HG02870 (cell line): ENCODE measurements at regions not wholly inside any gene's neighbourhood (a gene's known extent, or its start where the extent isn't known, plus 50 kb on each side); places are given as distances from the start of the nearest gene placed in this dataset.

Experiments
- ATAC-seq: cut with Tn5 transposase; IDR thresholded peaks from one replicate; pipeline ENCODE4 v1.9.1; 2021; ENCODE audit warnings: mild to moderate bottlenecking, moderate library complexity; ENCODE audit not compliant: unreplicated experiment

DNA sequence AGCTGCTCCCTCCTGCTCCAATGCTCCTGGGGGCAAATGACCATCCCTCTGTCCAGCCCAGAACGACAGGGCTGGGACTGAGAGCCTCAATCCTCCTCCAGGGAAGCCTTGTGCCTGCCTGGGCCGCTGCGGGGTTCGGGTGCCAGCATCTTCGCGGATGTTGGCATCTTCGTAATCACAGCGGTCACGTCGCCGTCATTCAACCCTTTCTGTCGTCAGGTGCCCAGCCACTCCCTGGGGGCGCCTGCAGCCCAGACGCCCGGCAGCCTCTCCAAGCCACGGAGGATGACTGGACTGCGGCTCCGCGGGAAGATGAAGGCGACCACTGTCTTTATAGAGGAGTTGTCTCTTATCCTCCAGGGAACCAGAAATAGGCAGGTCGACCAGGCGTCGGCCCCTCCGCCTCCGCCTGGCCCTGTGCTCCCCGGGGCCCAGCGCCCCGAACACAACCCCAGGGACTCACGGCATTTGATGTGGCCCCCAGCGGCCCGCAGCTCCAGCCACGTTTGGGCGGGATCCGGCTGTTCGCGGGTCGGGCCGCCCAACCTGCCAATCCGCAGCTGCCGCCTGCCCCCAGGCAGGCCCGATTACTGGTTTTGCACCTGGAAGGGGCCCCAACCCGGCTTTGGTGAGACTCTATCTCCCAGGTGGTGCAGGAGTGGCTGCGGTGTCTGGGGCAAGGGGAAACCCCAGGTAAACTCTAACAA, 113.9 kb downstream of the THNSL2 start:
- no peak for ATAC-seq

DNA sequence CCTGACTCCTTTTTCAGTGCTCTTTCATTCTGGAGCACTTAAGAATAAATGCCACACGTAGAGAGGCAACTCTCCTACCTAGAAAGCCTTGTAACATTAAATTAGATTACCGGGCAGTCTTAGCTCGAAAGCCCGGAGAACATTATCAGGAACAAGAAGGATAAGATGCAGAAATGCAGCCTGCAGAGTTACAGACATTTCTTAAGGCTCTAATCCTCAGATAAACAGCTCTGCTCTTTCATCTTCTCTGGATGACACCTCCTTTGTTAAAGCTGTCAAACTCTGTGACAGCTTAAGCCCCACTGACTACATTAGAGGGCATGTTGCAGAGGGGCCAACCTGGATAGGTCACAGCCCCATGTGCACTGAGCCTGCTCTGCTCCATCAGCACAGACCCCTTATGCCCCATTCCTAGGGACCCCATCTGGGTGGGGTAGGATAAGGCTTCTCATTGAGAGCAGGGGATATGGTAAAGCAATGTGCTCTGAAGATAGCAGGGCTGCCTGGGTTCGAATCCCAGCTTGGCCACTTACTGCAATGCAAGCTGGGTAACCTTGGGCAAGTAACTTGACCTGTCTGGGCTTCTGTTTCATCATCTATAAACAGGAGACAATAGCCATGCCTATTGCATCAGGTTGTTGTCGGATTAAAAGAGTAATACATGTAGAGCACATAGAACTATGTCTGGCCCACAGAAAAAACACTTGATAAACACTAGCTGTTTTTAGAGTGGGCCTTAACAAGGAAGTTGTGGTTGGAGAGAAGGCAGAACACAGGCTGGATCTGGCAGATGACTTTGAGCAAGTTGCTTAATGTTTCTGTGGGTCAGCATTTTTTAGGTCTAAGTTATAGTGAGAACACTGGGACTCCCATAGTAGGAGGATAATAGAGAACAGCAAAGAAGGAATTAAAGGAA, 111.4 kb downstream of the THNSL2 start:
- ATAC-seq: no peak

DNA sequence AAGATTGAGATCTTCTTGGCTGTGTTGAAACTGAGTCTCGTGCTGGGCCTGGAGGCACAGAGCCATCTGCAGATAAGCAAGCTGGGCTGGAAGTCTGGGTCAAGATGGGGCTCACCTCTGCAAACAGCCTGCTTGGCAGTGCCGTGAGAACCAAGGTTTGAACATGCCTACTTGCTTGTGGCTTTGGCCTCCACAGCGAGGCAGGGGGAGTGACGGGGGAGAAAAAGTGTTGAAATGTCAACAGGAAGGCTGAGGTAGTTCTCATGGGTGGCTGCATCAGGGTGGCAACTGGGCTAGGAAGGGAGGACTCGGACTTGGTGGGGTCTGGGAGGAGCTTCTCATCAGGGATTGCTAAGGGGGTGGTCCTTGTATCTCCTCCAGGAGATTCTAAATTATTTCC, 99.7 kb downstream of the THNSL2 start:
- ATAC-seq: no peak

DNA sequence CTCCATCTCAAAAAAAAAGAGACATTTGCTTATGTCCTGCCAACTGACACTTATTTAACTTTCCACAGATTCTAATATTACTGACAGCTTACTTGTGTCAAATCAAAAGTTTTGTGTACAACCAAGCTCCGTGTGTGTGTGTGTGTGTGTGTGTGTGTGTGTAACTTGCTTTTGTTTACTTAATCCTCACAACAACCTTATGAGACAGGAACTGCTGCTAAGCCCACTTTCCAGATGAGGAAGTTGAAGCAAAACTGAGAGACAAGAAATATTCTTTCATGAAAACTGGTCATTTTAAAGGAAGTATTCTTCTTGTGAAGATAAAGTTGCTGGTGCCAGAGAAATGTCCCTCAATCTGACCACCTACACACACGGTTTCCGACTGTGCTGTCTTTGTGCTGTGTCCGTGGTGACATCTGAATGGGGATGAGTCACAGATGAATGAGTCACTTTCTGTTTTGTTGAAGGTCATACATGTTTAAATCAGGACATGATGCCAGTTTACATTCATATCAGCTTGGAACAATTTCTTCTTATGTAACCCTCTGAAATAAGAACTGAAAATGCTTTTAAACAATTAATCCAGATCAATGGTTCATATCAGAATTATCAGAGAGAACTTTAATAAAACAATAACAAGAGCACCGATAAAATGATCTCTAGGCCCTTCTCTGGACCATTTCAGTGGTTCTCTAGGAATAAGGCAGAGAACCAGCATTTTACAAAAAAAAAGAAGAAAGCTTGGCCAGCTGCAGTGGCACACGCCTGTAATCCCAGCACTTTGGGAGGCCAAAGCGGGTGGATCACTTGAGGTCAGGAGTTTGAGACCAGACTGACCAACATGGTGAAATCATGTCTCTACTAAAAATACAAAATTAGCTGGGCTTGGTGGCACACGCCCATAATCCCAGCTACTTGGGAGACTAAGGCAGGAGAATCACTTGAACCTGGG, 95.5 kb downstream of the THNSL2 start:
- no peak for ATAC-seq

DNA sequence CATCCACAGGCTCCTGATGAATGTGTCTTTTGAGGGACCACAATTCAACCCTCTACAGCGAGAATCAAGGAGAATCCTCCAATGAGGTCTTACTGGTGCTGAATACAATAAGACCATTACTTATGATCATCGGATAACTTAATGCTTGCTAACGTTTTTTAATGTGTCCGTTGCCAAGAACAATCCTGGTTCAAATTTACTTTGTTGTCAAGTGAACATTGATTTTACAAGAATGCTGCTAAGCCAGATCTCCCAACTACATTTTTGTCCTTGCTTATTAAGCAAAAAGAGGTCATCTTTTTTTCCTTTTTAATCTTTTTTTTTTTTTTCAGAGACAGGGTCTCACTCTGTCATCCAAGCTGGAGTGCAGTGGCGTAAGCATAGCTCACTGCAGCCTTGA, 93.7 kb downstream of the THNSL2 start:
- no peak for ATAC-seq

DNA sequence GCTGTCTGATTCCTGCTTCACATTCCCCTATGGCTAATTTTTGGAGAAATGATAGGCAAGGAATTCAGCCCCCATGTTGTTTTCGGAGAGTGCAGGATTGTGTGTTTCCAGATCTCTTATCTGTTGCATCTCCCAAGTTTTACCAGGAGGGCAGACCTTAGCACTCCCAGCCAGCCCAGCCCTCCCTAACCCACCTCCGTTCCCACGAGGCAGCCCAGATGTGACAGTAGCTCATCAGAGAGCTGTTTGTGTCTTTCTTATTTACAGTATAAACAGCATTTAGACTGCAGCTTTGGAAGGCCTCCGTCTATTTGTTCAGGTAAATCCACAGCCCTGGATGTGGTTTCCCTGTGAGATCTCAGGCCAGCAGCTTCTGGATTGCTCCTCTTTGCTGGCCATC, 91.6 kb downstream of the THNSL2 start:
- no peak for ATAC-seq

DNA sequence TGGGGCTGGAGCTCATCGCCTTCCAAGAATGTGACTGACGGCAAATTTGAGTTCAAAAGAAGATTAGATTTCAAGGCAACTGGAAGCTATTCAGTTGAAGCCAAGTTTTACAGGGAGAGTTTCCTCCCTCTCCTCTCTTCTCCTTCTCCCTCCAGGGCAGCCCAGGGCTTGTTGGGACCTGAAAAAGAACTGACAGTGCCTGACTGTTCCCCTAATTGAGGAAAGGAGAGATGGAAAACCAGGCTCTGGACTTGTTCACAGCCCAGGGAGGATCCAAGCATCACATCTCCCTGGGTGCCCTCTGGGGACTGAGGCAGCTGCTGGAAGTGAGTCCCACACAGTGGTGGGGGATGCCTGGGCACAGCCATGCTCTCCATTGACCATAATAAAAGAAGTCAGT, 88.1 kb downstream of the THNSL2 start:
- no peak for ATAC-seq

DNA sequence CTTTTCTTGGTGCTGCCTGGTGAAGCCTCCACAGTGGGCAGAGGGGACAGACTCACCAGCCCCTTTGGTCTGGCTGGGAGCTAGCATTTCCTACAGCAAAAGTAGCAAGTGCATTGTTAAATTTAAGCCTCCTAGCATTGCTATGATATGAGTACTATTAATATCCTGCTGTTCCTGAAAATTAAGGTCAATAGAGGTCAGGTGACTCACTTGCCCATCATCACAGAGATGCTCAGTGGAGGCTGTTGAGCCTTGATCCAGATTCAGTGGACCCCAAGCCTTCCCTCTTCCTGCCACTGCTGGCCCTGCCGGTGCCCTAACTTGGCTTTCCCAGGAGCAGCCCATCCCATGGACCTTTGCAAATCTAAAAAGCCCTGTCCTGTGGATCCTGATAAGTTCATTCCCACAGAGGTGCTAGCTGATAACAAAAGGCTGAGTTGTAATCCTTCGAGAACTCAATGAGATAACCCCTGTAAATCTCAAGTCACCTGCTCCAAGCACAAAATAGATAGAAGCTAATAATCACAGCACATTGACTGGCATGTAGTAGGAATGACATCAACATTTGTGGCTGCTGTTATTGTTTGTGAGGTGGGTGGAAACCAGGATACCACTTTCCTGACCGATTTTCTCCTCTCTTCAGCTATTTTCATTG, 84.4 kb downstream of the THNSL2 start:
- ATAC-seq: no peak

DNA sequence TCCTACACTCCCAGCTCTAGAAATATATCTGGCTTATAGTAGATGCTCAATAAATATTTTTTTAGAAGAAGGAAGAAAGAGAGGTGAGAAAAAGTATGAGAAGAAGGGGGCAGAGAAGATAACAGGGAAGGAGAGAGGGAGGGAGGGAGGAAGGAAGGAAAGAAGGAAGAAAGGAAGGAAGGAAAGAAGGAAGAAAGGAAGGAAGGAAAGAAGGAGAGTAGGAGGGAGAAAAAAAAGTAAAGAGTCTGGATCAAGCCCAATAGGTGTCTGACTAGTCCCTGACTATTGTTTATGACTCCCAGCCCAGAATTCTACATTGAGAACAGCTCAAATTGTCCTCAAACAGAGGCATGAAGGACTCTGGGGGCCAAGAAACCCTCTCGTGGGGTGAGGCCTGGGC, 83.9 kb downstream of the THNSL2 start:
- no peak for ATAC-seq

DNA sequence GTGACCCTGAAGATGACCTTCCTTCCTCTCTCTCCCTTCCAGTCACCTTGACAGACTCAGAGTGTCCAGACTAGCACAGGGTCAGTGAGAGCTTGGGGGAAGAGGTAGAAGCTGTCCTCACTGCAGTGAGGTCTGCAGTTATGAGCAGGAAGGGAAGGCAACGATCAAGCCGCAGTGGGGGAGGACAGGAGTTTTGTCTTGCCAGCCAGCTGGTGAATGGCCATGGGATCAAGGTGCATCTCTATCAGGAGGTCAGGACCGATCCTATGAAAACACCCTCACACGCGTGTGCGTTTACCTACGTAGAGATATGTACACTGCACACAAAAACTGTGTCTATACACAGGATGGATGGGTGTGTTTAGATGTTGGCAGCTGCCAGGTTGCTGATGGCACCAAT, 83.2 kb downstream of the THNSL2 start:
- no peak for ATAC-seq

DNA sequence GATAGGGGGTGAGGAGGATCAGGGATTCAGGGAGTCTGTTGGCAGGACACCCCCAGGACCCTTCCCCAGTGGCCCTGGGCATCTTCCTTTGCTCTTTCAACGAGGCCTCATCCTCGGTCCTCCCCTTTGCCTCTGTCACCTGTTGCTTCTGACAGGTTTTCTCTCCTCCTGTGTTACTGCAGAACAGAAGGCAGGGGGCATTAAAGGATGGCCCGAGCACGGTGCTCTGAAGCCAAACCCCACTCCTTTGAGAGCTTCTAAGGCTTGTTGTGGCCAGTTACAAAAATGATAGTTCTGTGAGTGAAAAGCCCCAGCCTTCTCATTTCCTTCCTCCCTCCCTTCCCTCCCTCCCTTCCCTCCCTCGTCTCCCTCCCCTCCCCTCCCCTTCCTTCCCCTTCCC, 82.5 kb downstream of the THNSL2 start:
- ATAC-seq: no peak

DNA sequence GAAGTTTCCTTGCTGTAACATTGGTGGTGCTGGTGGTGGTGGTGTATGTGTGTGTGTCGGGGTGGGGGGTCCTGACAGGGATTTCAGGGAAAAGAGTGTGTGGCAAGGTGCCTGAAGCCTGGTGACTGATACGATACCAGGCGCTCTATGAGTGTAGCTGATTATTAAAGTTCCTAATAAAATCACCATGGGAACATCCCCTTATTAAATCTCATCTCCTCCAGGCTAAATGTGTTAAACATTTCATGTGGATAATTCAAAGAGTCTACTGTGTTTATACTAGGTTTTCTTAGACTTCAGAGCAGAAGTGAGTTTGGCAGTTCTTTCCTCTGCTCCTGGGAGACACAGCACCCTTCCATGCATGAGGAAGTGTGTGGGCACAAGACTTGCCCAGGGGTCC, 82.0 kb downstream of the THNSL2 start:
- ATAC-seq: no peak

DNA sequence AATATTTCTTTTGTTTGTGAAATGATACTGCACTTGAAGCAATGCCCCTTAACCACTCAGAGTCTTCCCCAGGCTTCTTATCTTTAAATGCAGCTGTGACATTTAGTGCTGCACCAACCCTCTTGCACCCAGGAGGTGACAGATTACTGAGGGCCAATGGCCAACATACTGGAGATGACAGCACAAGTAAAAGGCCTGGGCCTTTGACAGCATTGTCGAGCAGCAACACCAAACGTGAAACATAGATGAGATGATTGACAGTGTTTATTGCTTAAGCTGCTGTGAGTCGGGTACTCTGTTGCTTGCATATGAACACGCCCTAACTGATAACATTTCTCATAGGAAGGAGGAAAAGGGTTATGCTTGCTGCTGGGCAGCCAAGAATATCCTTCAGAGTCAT, 80.3 kb downstream of the THNSL2 start:
- no peak for ATAC-seq

DNA sequence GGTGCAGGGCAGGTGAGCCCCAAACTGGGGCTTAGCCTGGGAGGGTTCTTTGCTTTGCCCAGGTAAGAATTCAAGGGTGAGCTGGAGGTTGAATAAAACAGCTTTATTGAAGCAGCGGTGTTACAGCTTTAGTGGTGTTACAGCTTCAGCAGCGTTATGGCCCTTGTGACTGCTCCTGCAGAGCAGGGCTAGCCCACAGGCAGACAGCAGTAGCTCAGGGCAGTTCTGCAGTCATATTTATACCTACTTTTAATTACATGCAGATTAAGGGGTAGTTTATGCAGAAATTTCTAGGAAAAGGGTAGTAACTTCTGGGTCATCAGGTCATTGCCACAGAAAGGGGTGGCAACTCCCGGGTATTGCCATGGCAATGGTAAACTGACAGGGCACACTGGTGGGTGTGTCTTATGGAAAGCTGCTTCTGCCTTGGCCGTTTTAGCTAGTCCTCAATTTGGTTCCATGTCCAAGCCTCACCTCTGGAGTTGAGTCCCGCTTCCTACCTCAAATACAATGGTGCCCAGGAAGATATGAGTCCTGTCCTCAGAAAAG, 78.2 kb downstream of the THNSL2 start:
- no peak for ATAC-seq

DNA sequence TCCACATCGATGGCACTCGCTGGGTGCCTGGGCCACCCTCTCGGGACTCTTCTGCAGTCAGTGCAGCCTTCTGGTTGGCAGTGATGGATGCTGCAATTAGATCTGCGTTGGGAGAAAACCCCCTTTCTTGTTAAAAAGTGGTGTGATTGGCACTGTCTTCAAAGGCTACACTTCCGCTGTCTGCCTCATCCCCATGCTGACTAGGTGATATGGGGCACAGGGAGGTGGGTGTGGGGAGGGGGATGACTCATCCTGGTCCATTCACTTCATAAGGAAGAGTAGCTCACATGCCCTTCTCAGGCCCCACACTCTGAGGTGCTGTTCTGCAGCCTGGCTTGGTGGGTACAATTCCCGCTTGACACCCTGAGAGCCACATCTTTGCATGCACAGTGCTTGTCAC, 77.4 kb downstream of the THNSL2 start:
- no peak for ATAC-seq

DNA sequence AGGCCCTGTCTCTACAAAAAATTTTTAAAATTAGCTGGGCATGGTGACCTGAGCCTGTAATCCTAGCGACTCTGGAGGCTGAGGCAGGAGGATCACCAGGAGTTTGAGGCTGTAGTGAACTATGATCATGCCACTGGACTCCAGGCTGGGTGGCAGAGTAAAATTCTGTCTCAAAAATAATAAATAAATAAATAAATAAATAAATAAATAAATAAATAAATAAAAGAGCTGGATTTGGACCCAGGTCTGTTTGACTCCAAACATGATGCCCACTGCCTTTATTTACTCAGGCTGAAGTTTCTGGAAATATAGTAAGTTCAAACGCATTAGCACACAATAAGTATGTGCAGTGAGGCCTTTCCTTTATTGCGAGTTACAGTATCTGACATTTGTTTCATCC, 75.0 kb downstream of the THNSL2 start:
- no peak for ATAC-seq

DNA sequence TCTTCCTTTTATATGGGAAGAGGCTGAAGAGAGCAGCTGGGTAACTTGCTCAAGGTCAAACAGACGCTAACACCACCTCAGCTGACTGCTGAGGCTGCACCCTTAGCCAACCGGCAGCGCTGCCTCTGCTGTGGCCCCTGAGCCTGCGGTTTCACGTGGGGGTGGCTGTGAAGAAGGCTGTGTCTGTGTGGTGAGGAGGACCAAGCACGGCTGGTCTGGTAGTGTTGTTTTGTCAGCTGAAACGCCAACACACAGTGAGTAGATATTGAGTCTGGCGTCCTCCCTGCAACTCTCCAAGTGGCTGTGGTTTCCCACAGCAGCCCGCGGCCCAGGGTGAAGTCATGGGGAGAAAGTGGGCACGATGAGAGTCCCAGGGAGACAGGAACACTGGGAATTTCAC, 69.6 kb downstream of the THNSL2 start:
- no peak for ATAC-seq

DNA sequence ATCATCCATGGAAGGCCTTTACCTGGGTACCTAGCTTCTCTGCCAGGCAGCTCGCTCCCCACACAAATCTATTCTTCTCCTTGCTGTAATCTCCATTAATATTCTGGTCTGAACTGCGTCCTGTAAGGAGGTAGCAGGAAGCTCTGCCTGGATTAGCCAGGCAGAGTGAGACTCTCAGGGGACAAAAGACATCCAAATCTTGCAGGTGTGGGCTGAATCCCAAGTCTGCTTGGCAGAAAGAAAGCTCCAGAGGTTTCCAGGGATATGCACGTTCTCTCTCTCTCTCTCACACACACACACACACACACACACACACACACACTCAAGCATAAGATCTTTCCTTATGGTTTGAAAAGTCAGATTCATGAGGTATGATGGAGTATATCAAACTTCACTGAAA, 66.5 kb downstream of the THNSL2 start:
- ATAC-seq: no peak
